Esophagus squamous epithelium (tissue), 4 donors: ENCODE measurements at regions not wholly inside any gene's neighbourhood (a gene's known extent, or its start where the extent isn't known, plus 50 kb on each side); places are given as distances from the start of the nearest gene placed in this dataset.

ENCODE experiments used
- CTCF ChIP-seq, 6 experiments: fragments of 450-650 bp in 4 of 6; fragments of 200-600 bp in 2 of 6; sonication (generic) in 2 of 6; IDR thresholded peaks; one replicate each; pipeline ENCODE4 v1.5.1; 2016 to 2019; ENCODE audit warnings: antibody characterized with exemption in 6 of 6, mild to moderate bottlenecking in 4 of 6, moderate library complexity in 4 of 6
- POLR2A ChIP-seq, 4 donors: fragments of 450-650 bp; IDR thresholded peaks; one replicate each; pipeline ENCODE4 v1.6.1; 2017; ENCODE audit warnings: antibody characterized with exemption in 4 of 4, mild to moderate bottlenecking in 4 of 4, moderate library complexity in 3 of 4

GRCh38 chr5:109558364-109558763 is 131.4 kb upstream of the MAN2A1 start:
- TF ChIP-seq CTCF (IDR thresholded peaks at IDR 0.05), result no peak
- no peak for TF ChIP-seq POLR2A (IDR thresholded peaks at IDR 0.05)
